ENCODE measurements at regions not wholly inside any gene's neighbourhood (a gene's known extent, or its start where the extent isn't known, plus 50 kb on each side); places are given as distances from the start of the nearest gene placed in this dataset.

DNA sequence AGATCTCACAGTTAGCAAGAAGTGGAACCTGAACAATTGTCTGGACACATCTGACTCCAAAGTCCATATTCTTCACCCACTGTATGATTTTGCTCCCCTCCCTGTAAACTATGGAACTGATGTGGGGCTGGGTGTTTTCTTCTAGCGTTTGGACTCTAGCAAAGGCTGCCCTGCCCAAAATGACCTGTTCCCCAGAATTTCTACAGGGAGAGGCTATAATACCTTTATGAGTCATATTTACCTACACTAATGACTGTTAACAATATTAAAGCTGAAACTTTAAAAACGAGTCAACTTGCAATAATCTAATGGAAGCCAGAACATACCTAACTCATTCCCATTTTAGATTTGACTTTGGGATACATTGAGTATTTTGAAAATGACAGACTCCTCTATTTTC is 531.2 kb upstream of the CFAP20DC start:
- Histone ChIP-seq H3K4me3 (no peak overlapping the region), H3K27ac (no peak overlapping the region), H3K36me3 (no peaks in the 10 kb centered on the region), H3K4me1 (no peaks in the 10 kb centered on the region), H3K27me3 (no peaks in the 10 kb centered on the region), H3K9me3 (no peaks in the 10 kb centered on the region)
- DNase-seq (ENCODE audit: low spot score in 2 of 2), result no peak
- no peak for TF ChIP-seq POLR2AphosphoS5 (IDR thresholded peaks at IDR 0.05)
- TF ChIP-seq, protein P1, sequence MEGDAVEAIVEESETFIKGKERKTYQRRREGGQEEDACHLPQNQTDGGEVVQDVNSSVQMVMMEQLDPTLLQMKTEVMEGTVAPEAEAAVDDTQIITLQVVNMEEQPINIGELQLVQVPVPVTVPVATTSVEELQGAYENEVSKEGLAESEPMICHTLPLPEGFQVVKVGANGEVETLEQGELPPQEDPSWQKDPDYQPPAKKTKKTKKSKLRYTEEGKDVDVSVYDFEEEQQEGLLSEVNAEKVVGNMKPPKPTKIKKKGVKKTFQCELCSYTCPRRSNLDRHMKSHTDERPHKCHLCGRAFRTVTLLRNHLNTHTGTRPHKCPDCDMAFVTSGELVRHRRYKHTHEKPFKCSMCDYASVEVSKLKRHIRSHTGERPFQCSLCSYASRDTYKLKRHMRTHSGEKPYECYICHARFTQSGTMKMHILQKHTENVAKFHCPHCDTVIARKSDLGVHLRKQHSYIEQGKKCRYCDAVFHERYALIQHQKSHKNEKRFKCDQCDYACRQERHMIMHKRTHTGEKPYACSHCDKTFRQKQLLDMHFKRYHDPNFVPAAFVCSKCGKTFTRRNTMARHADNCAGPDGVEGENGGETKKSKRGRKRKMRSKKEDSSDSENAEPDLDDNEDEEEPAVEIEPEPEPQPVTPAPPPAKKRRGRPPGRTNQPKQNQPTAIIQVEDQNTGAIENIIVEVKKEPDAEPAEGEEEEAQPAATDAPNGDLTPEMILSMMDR (IDR thresholded peaks at IDR 0.05), result no peak
- no peak for TF ChIP-seq EP300 (IDR thresholded peaks at IDR 0.05)
- 66% methylated on average over 2 of the region's 2 CpGs for WGBS

DNA sequence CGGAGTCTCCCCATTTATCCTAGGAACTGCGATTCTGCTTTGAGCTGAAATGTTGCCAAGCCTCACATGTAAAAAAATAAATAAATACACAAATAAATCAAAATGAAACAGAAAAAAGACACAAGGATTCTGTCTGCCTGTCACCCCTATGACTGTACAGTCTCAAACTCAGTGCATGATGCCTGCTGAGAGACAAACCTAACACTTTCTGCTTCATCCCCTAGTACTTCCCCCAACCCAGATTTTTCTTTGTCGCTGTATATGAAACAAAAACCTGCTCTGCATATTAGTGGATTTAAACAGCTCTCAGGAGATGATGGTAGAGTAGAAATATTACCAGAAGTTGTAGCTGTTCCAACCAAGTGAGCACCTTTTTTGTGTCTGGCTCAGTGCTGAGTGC is 530.7 kb upstream of the CFAP20DC start:
- DNase-seq (ENCODE audit: low spot score in 2 of 2), result no peak
- Histone ChIP-seq H3K36me3 (no peaks in the 10 kb centered on the region), H3K4me1 (no peaks in the 10 kb centered on the region), H3K9me3 (no peaks in the 10 kb centered on the region), H3K27me3 (no peaks in the 10 kb centered on the region), H3K27ac (no peak overlapping the region), H3K4me3 (no peak overlapping the region)
- WGBS, result 71% methylated on average over 3 of the region's 3 CpGs
- TF ChIP-seq EP300 (IDR thresholded peaks at IDR 0.05) (no peak), POLR2A (IDR thresholded peaks at IDR 0.05) (no peak)

DNA sequence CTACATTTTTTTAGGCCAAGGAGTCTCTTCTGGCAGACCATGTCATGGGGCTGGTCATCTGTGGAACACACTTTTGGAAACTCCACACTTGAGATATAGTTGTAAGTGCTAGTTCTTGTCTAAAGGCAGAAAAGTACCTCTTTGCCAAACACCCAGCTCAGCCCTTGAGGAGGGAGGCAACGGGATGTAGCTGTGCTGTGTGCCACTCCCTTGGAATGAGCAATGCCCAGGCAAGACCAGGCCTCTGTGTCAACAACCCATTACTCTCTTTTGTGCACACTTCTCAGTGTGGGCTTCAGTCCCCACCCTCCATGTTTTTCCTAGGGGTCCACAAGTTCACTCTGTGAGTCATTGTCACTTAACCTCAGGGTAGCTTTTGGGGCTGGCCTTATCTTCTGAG is 528.3 kb upstream of the CFAP20DC start:
- no peak for DNase-seq (ENCODE audit: low spot score in 2 of 2)
- Histone ChIP-seq H3K27me3 (no peaks in the 10 kb centered on the region), H3K4me3 (no peak overlapping the region), H3K27ac (no peak overlapping the region), H3K36me3 (no peaks in the 10 kb centered on the region), H3K9me3 (no peaks in the 10 kb centered on the region), H3K4me1 (peaks cover 6% of the 10 kb centered on the region)
- TF ChIP-seq, protein P1 (IDR thresholded peaks at IDR 0.05), result no peak
- no peak for TF ChIP-seq POLR2A (IDR thresholded peaks at IDR 0.05)
- no peak for TF ChIP-seq EP300 (IDR thresholded peaks at IDR 0.05)
- no peak for TF ChIP-seq POLR2AphosphoS5 (IDR thresholded peaks at IDR 0.05)
- 19% methylated on average over 1 of the region's 1 CpG for whole genome bisulfite sequencing

DNA sequence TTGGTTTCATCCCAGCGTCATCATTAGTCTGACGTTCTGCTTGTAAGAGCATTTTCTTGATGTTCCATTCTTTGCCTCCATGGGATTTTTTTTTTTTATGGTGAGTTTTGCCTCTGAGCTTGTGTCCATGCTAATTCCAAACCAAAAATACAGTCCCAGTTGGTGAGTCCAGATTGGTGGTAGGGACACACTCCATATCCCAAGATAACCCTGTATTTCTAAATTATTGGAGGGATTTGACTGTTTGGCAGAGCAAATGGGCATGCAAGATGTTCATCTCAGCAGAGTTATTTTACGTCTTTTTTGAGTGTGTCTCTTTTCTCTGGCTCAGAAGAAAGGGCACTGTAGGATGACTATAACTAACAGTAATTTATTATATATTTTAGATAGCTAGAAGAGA is 526.8 kb upstream of the CFAP20DC start:
- 58% methylated on average over 3 of the region's 3 CpGs for WGBS
- no peak for DNase-seq (ENCODE audit: low spot score in 2 of 2)
- Histone ChIP-seq H3K4me1 (peaks cover 6% of the 10 kb centered on the region), H3K9me3 (no peaks in the 10 kb centered on the region), H3K36me3 (no peaks in the 10 kb centered on the region), H3K27ac (no peak overlapping the region), H3K27me3 (no peaks in the 10 kb centered on the region), H3K4me3 (no peak overlapping the region)
- TF ChIP-seq POLR2A (IDR thresholded peaks at IDR 0.05), result no peak

DNA sequence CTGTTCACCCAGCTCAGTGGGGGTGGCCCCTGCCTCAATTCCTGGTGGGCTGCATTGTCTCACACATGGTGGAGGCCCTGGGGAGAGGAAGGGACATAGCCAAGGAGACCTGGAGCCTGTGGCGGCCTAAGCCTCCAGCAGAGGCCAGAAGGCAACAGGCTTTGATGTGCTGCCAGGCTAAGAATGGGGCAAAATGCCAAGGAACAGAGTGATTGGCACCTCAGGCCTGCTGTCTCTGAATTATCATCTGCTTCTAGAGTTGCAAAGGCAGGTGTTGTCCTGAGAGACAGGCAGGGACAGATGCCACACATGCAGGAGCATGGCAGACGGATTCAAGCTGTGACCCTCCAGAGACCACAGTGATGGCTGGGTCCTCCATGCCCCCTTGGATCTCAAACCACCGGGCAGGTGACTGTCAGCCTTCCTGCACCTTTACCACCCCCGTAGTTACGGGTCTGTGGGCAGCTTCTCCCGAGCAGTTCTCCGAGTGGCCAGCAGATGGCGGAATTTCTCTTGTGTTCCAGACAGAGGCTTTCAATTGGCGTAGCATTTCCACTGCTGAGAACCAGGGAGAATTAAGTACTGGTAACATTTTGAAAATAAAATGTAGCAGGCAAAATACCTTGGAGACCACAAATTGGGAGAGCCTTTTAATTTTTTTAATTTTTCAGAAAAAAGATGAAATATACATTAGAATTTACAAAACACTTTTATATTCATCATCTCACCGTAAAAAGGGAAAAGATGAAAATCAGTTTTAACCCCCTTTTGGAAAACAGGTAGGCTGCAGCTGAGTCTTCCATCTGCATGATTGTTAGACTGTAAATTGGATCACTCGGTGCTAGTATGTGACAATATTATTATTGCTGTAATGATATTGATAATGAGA is 525.5 kb upstream of the CFAP20DC start:
- H3K27ac ChIP-seq, result no peak overlapping the region
- 19% methylated on average over 11 of the region's 11 CpGs for whole genome bisulfite sequencing
- H3K4me1 ChIP-seq, result peaks cover 6% of the 10 kb centered on the region
- no peaks in the 10 kb centered on the region for H3K27me3 ChIP-seq
- H3K4me3 ChIP-seq, result no peak overlapping the region
- H3K9me3 ChIP-seq, result no peaks in the 10 kb centered on the region
- H3K36me3 ChIP-seq, result no peaks in the 10 kb centered on the region
- TF ChIP-seq, protein P1 (IDR thresholded peaks at IDR 0.05), result peak; percentile 83 to 90
- no peak for TF ChIP-seq POLR2A (IDR thresholded peaks at IDR 0.05)
- peak; percentile 88 to 91 for DNase-seq (ENCODE audit: low spot score in 2 of 2)

DNA sequence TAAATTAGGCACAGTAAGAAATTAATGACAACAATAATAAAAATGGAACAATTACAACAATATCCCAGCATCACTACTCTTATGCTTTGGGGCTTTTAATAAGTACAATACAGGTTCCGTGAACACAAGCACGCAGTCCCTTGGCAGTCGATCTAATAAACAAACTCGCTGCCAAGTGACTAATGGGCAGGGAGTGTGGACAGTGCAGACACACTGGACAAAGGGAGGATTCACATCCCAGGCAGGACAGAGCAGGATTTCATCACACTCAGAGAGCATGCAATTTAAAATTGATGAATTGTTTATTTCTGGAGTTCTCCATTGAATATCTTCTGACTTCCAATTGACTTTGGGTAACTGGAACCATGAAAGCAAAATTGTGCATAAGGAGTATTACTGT is 524.1 kb upstream of the CFAP20DC start:
- Histone ChIP-seq H3K4me3 (no peak overlapping the region), H3K9me3 (no peaks in the 10 kb centered on the region), H3K36me3 (no peaks in the 10 kb centered on the region), H3K27ac (no peak overlapping the region), H3K27me3 (no peaks in the 10 kb centered on the region), H3K4me1 (peaks cover 6% of the 10 kb centered on the region)
- 58% methylated on average over 4 of the region's 4 CpGs for WGBS
- TF ChIP-seq, protein P1 (IDR thresholded peaks at IDR 0.05), result no peak
- TF ChIP-seq POLR2AphosphoS5 (IDR thresholded peaks at IDR 0.05) (no peak), EP300 (IDR thresholded peaks at IDR 0.05) (no peak), POLR2A (IDR thresholded peaks at IDR 0.05) (no peak)
- no peak for DNase-seq (ENCODE audit: low spot score in 2 of 2)
